OCI-LY7 (cell line): ENCODE measurements at regions not wholly inside any gene's neighbourhood (a gene's known extent, or its start where the extent isn't known, plus 50 kb on each side); places are given as distances from the start of the nearest gene placed in this dataset.

ENCODE experiments used
- EZH2phosphoT487 ChIP-seq: fragments of 200-600 bp; sonication (generic); IDR thresholded peaks from 2 replicates; pipeline ENCODE4 v1.6.1; 2018; ENCODE audit warnings: low read depth, borderline replicate concordance, mild to moderate bottlenecking, mixed run types, antibody characterized with exemption, low read length, moderate library complexity, mixed read lengths
- TF ChIP-seq, protein P1 (sequence below): fragments of 200-600 bp; sonication (generic); conservative IDR thresholded peaks from 2 replicates; pipeline ENCODE4 v1.5.1; 2014; ENCODE audit warnings: mild to moderate bottlenecking, antibody characterized with exemption, low read length, moderate library complexity, mixed read lengths

DNA sequence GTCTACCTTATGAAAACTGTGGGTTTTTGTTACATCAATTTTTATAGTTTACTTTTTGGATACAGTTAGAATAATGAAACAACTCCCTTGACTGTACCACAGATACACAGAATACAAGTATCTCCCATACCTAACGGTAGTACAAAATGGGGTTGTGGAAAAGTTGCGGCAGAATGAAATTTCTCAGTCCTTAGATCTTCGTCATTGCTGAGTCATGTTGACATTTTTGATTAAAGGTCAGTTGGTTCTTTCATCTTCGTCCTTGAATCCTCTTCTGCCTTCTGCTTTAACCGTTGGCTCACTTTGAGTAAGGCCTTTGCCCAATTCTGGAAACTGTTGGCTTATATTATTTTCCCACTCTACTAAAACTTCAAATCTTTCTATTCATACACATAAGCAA, 75.6 kb downstream of the TRIML1 start:
- TF ChIP-seq, protein P1, sequence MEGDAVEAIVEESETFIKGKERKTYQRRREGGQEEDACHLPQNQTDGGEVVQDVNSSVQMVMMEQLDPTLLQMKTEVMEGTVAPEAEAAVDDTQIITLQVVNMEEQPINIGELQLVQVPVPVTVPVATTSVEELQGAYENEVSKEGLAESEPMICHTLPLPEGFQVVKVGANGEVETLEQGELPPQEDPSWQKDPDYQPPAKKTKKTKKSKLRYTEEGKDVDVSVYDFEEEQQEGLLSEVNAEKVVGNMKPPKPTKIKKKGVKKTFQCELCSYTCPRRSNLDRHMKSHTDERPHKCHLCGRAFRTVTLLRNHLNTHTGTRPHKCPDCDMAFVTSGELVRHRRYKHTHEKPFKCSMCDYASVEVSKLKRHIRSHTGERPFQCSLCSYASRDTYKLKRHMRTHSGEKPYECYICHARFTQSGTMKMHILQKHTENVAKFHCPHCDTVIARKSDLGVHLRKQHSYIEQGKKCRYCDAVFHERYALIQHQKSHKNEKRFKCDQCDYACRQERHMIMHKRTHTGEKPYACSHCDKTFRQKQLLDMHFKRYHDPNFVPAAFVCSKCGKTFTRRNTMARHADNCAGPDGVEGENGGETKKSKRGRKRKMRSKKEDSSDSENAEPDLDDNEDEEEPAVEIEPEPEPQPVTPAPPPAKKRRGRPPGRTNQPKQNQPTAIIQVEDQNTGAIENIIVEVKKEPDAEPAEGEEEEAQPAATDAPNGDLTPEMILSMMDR: no peak
- no peak for TF ChIP-seq EZH2phosphoT487
